Pancreas (tissue), 10 donors: ENCODE measurements at regions not wholly inside any gene's neighbourhood (a gene's known extent, or its start where the extent isn't known, plus 50 kb on each side); places are given as distances from the start of the nearest gene placed in this dataset.
A peak's percentile ranks its signal among the peaks of the same experiment; 100 is the strongest.
"Not testable (repeated sequence)": the region's sequence is repeated elsewhere in the genome, so short reads cannot be mapped to it uniquely, and the experiment has no call there.

Source experiments
- ATAC-seq, 4 donors: fragments of 200-7000 bp; cut with Tn5 transposase; one replicate each; pipeline versions ENCODE4 v1.8.0 to v1.9.1; 2020; ENCODE audit warnings: mild to moderate bottlenecking in 4 of 4, moderate library complexity in 4 of 4
- DNase-seq, 6 donors: peaks; one replicate each; pipeline ENCODE4 v3.0.0-alpha.2; 2020
- FAIRE-seq: peaks from 2 replicates; lab custom pipeline; 2012; peaks lifted over from hg19 to GRCh38; lab: Jason Lieb, UNC
- H3K27ac ChIP-seq, 4 donors: fragments of 200-600 bp; sonication (generic); 1 replicate in 3 of 4; 2 replicates in 1 of 4; pipeline versions ENCODE4 v1.5.0 to v1.8.0; 2020
- H3K27me3 ChIP-seq, 4 donors: fragments of 200-600 bp; one replicate each; pipeline ENCODE4 v1.8.0; 2021
- H3K36me3 ChIP-seq, 3 donors: fragments of 200-600 bp; sonication (generic) in 1 of 3; one replicate each; pipeline versions ENCODE4 v1.5.0 to v1.8.0; 2020 to 2021
- H3K4me1 ChIP-seq, 3 donors: fragments of 200-600 bp; one replicate each; pipeline ENCODE4 v1.8.0; 2021
- H3K4me3 ChIP-seq, 4 donors: fragments of 200-600 bp; sonication (generic) in 2 of 4; one replicate each; pipeline versions ENCODE4 v1.5.0 to v1.8.0; 2020 to 2021
- H3K9me3 ChIP-seq, 4 donors: fragments of 200-600 bp; one replicate each; pipeline ENCODE4 v1.8.0; 2021
- WGBS, 2 donors: extraction: QIAGEN DNeasy Blood & Tissue Kit; methylation state at CpG; one replicate each; pipeline ENCODE4 v1.1.7; 2013; 5-methylcytosine and 5-hydroxymethylcytosine counted together
- intact Hi-C, 3 donors: fragments of 100-400 bp; cut with DNase I; formaldehyde crosslinking; loops; one replicate each; pipeline versions ENCODE4 v1.11.1 to v1.14.2; 2022
- TF ChIP-seq, protein P1 (sequence below), 4 donors: fragments of 200-600 bp; sonication (generic) in 3 of 4; IDR thresholded peaks; one replicate each; pipeline versions ENCODE4 v1.5.0 to v1.8.0; 2021; ENCODE audit warnings: antibody characterized with exemption in 4 of 4
- donor health status: healthy with polysubstance abuse.
- donor health status: DM: no; HTN: no; CAD: no; lungs with moderate emphysema.
- donor health status: DM: no; HTN: no; CAD: no.
- donor health status: control.
- donor health status: control.
- donor health status: Bipolar disorder and iron deficiency.
- donor health status: DM: yes; HTN: yes; CAD: no.
- donor health status: DM: no; HTN: no; CAD: no.
- donor health status: DM: no; HTN: no; CAD: no.
- donor health status: DM: yes; HTN: yes; CAD: no.

DNA sequence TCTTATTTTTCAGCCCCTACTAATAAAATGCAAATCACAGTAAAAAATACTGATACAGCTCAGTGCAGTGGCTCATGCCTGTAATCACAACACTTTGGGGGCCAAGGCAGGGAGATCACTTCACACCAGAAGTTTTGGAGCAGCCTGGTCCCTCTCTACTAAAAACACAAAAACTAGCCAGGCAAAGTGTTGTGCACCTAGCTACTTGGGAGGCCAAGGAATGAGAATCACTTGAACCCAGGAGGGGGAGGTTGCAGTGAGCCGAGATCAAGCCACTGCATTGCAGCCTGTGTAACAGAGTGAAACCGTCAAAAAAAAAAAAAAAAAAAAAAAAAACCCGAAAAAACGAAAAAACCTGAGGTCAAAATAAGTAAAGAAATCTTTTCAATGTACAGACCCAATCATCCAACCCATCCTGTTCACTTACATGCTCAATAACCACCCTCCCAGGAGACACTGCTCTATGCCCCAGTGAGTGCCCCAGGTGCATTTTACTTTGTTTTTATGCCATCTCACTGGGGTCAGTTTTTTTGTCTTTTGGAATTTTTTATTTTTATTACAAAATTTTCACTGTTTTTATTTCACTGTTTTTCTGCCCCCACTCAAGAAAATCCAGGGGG lies 107.0 kb downstream of the ZNF486 start:
- H3K4me3 ChIP-seq: no peak overlapping the region
- H3K27ac ChIP-seq: no peak overlapping the region
- H3K9me3 ChIP-seq: no peaks in the 10 kb centered on the region
- FAIRE-seq (no peak), ATAC-seq (no peak), DNase-seq (no peak)
- intact Hi-C loops: no loop called here
- WGBS, 2 donors: 71% methylated on average over 4 of the region's 4 CpGs
- TF ChIP-seq, protein P1, sequence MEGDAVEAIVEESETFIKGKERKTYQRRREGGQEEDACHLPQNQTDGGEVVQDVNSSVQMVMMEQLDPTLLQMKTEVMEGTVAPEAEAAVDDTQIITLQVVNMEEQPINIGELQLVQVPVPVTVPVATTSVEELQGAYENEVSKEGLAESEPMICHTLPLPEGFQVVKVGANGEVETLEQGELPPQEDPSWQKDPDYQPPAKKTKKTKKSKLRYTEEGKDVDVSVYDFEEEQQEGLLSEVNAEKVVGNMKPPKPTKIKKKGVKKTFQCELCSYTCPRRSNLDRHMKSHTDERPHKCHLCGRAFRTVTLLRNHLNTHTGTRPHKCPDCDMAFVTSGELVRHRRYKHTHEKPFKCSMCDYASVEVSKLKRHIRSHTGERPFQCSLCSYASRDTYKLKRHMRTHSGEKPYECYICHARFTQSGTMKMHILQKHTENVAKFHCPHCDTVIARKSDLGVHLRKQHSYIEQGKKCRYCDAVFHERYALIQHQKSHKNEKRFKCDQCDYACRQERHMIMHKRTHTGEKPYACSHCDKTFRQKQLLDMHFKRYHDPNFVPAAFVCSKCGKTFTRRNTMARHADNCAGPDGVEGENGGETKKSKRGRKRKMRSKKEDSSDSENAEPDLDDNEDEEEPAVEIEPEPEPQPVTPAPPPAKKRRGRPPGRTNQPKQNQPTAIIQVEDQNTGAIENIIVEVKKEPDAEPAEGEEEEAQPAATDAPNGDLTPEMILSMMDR (IDR thresholded peaks at IDR 0.05): no peak
- no peaks in the 10 kb centered on the region for H3K4me1 ChIP-seq
- H3K36me3 ChIP-seq: no peaks in the 10 kb centered on the region
- no peaks in the 10 kb centered on the region for H3K27me3 ChIP-seq

DNA sequence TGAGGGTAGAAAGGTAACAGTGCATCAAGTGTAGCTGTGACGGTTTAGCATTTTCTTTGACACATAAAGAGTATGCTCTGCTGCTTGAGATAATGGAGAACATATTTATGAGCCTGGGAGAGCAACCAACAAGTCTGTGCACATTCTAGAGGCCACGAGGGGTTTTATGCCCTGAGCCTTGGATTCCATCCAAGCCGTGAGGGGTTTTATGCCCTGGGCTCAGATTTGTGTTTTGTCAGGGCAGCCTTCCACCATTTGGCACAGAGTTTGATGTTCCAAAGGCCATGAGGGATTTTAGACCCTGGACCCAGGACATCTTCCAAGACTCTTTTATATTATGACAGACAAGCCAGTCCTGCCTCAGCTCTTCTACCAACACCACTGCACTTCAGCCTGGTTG lies 106.4 kb downstream of the ZNF486 start:
- no peaks in the 10 kb centered on the region for H3K36me3 ChIP-seq
- no peaks in the 10 kb centered on the region for H3K9me3 ChIP-seq
- intact Hi-C loops: no loop called here
- H3K27ac ChIP-seq: no peak overlapping the region
- no peaks in the 10 kb centered on the region for H3K4me1 ChIP-seq
- H3K27me3 ChIP-seq: no peaks in the 10 kb centered on the region
- 77 to 81% methylated on average over 3 of the region's 3 CpGs for WGBS, 2 donors
- FAIRE-seq: no peak
- TF ChIP-seq, protein P1 (IDR thresholded peaks at IDR 0.05): no peak
- DNase-seq: no peak
- ATAC-seq: no peak
- no peak overlapping the region for H3K4me3 ChIP-seq

DNA sequence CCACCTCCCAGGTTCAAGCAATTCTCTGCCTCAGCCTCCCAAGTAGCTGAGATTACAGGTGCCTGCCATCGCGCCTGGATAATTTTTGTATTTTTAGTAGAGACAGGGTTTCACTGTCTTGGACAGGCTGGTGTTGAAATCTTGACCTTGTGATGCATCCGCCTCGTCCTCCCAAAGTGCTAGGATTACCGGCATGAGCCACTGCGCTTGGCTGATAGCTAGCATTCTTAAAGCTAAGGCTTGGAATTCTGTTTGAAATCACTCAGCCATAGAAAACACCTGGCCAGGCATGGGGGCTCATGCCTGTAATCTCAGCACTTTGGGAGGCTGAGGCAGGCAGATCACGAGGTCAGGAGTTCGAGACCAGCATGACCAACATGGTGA lies 105.6 kb downstream of the ZNF486 start:
- H3K36me3 ChIP-seq, H3K27ac ChIP-seq, H3K4me3 ChIP-seq, intact Hi-C loops, H3K4me1 ChIP-seq, ATAC-seq, H3K9me3 ChIP-seq, DNase-seq, H3K27me3 ChIP-seq, FAIRE-seq: not testable (repeated sequence)
- WGBS, 2 donors: 93 to 96% methylated on average over 8 of the region's 8 CpGs

DNA sequence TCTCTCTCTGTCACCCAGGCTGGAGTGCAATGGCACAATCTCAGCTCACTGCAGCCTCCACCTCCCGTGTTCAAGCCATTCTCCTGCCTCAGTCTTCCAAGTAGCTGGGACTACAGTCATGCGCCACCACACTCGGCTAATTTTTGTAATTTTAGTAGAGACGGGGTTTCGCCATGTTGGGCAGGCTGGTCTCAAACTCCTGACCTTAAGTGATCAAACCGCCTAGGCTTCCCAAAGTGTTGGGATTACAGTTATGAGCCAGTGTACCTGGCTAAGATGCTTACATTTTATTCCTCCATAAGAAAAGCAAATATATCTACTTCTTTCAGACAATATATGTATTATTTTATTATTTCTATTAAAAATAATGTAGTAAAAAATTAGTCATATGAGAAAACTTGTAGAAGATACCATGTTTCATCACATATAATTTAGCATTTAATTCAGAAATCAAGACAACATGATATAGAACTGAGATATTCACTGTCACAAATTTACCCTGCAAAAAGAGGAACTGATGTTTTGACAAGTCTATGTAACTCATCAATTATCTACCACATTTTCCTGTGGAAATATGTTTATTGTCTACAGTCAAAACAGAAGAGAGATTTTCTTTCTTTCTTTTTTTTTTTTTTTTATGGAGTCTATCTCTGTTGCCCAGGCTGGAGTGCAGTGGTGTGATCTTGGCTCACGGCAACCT lies 105.1 kb downstream of the ZNF486 start:
- FAIRE-seq: peak; percentile 32
- not testable (repeated sequence) for ATAC-seq

DNA sequence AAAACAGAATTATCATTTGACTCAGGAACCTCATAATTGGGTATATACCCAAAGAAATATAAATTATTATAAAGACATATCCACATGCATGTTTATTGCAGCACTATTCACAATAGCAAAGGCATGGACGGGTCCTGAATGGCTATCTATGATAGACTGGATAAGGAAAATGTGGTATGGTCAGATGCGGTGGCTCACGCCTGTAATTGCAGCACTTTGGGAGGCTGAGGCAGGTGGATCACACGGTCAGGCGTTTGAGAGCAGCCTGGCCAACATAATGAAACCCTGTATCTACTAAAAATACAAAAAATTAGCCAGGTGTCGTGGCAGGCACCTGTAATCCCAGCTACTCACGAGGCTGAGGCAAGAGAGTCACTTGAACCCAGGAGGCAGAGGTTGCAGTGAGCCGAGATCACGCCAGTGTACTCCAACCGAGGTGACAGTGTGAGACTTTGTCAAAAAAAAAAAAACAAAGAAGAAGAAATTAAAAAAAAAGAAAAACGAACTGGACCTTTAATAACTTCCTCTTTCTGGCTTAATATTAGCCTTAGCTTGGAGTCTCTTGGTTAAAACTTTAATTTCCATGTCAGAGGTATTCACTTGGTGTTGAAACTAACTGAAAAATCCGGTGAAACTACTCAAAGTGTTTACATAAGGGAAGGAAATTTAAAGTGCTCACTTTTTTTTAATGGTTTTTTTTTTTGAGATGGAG lies 104.4 kb downstream of the ZNF486 start:
- no peak for FAIRE-seq
- Histone ChIP-seq H3K9me3 (no peaks in the 10 kb centered on the region), H3K36me3 (no peaks in the 10 kb centered on the region), H3K4me1 (no peaks in the 10 kb centered on the region), H3K27ac (no peak overlapping the region), H3K4me3 (no peak overlapping the region), H3K27me3 (no peaks in the 10 kb centered on the region)
- TF ChIP-seq, protein P1 (IDR thresholded peaks at IDR 0.05): no peak
- no peak for DNase-seq
- intact Hi-C loops: no loop called here
- no peak for ATAC-seq
- WGBS, 2 donors: 68 to 70% methylated on average over 12 of the region's 12 CpGs

More for the DNA sequence above, 105.1 kb downstream of the ZNF486 start:
- DNase-seq, H3K27ac ChIP-seq, H3K9me3 ChIP-seq, H3K36me3 ChIP-seq, intact Hi-C loops, H3K4me1 ChIP-seq, H3K27me3 ChIP-seq, H3K4me3 ChIP-seq: not testable (repeated sequence)
- 91 to 94% methylated on average over 7 of the region's 7 CpGs for WGBS, 2 donors
